Stimulated activated CD4-positive, alpha-beta T cell treated with anti-CD3 and anti-CD28 coated beads, Interleukin-15, amount 100 ng/mL, for 24 hours (primary cell): ENCODE measurements at regions not wholly inside any gene's neighbourhood (a gene's known extent, or its start where the extent isn't known, plus 50 kb on each side); places are given as distances from the start of the nearest gene placed in this dataset.

ENCODE experiments used
- DNase-seq: peaks from one replicate; pipeline ENCODE4 v3.0.0-alpha.2; 2020

GRCh38 chr6:12383448-12383847 is 93.3 kb downstream of the EDN1 start:
- DNase-seq = no peak

GRCh38 chr6:12384357-12384912 is 94.3 kb downstream of the EDN1 start:
- DNase-seq = no peak

GRCh38 chr6:12385316-12385715 is 95.2 kb downstream of the EDN1 start:
- DNase-seq = no peak

- DNase-seq = no peak
Measured at GRCh38 chr6:12386816-12387215, 96.7 kb downstream of the EDN1 start.

GRCh38 chr6:12391472-12391871 is 101.3 kb downstream of the EDN1 start:
- no peak for DNase-seq

- no peak for DNase-seq
Measured at GRCh38 chr6:12392490-12392889, 102.3 kb downstream of the EDN1 start.

GRCh38 chr6:12393100-12393499 is 102.9 kb downstream of the EDN1 start:
- DNase-seq = no peak

GRCh38 chr6:12394170-12394569 is 104.0 kb downstream of the EDN1 start:
- no peak for DNase-seq

- no peak for DNase-seq
Measured at GRCh38 chr6:12395898-12396297, 105.7 kb downstream of the EDN1 start.

- DNase-seq = no peak
Measured at GRCh38 chr6:12401200-12401599, 111.0 kb downstream of the EDN1 start.

- no peak for DNase-seq
Measured at GRCh38 chr6:12403201-12403826, 113.2 kb downstream of the EDN1 start.

- no peak for DNase-seq
Measured at GRCh38 chr6:12403947-12404647, 113.9 kb downstream of the EDN1 start.

- no peak for DNase-seq
Measured at GRCh38 chr6:12404651-12405050, 114.5 kb downstream of the EDN1 start.

- no peak for DNase-seq
Measured at GRCh38 chr6:12408752-12409151, 118.6 kb downstream of the EDN1 start.

- no peak for DNase-seq
Measured at GRCh38 chr6:12410946-12411345, 120.8 kb downstream of the EDN1 start.

- no peak for DNase-seq
Measured at GRCh38 chr6:12414096-12414675, 124.0 kb downstream of the EDN1 start.

GRCh38 chr6:12415980-12416598 is 125.9 kb downstream of the EDN1 start:
- DNase-seq = no peak

- DNase-seq = no peak
Measured at GRCh38 chr6:12417191-12417590, 127.0 kb downstream of the EDN1 start.

GRCh38 chr6:12418946-12419345 is 128.8 kb downstream of the EDN1 start:
- DNase-seq = no peak

- no peak for DNase-seq
Measured at GRCh38 chr6:12419631-12420272, 129.6 kb downstream of the EDN1 start.

GRCh38 chr6:12420626-12421025 is 130.5 kb downstream of the EDN1 start:
- DNase-seq = no peak

GRCh38 chr6:12421596-12421995 is 131.4 kb downstream of the EDN1 start:
- no peak for DNase-seq

GRCh38 chr6:12422848-12423247 is 132.7 kb downstream of the EDN1 start:
- no peak for DNase-seq
